CD4-positive, alpha-beta T cell treated with Interleukin-17A for 1 hour (primary cell): ENCODE measurements at regions not wholly inside any gene's neighbourhood (a gene's known extent, or its start where the extent isn't known, plus 50 kb on each side); places are given as distances from the start of the nearest gene placed in this dataset.
"Not testable (repeated sequence)": the region's sequence is repeated elsewhere in the genome, so short reads cannot be mapped to it uniquely, and the experiment has no call there.

Source experiments
- DNase-seq: peaks from one replicate; pipeline ENCODE4 v3.0.0-alpha.2; 2020

- no peak for DNase-seq
These were observed 381.8 kb upstream of the FZD8 start for GRCh38 chr10:36023939-36024338.

- DNase-seq, result no peak
These were observed 379.0 kb upstream of the FZD8 start for GRCh38 chr10:36021096-36021495.

GRCh38 chr10:36019749-36020148 lies 377.7 kb upstream of the FZD8 start:
- no peak for DNase-seq

GRCh38 chr10:36018996-36019395 lies 376.9 kb upstream of the FZD8 start:
- DNase-seq, result no peak

GRCh38 chr10:36017137-36017536 lies 375.0 kb upstream of the FZD8 start:
- DNase-seq, result no peak

- DNase-seq, result no peak
These were observed 365.3 kb upstream of the FZD8 start for GRCh38 chr10:36007369-36007768.

GRCh38 chr10:36003688-36004087 lies 361.6 kb upstream of the FZD8 start:
- no peak for DNase-seq

- DNase-seq, result no peak
These were observed 361.0 kb upstream of the FZD8 start for GRCh38 chr10:36003031-36003600.

GRCh38 chr10:36002445-36002844 lies 360.3 kb upstream of the FZD8 start:
- DNase-seq, result no peak

- not testable (repeated sequence) for DNase-seq
These were observed 358.7 kb upstream of the FZD8 start for GRCh38 chr10:36000754-36001153.

- no peak for DNase-seq
These were observed 355.9 kb upstream of the FZD8 start for GRCh38 chr10:35998026-35998425.

- no peak for DNase-seq
These were observed 353.4 kb upstream of the FZD8 start for GRCh38 chr10:35995485-35995884.

GRCh38 chr10:35993591-35994515 lies 351.8 kb upstream of the FZD8 start:
- DNase-seq, result no peak

GRCh38 chr10:35992107-35992506 lies 350.0 kb upstream of the FZD8 start:
- no peak for DNase-seq

- DNase-seq, result no peak
These were observed 344.8 kb upstream of the FZD8 start for GRCh38 chr10:35986756-35987502.

GRCh38 chr10:35979116-35979515 lies 337.0 kb upstream of the FZD8 start:
- DNase-seq, result no peak

- not testable (repeated sequence) for DNase-seq
These were observed 332.0 kb upstream of the FZD8 start for GRCh38 chr10:35973912-35974591.

GRCh38 chr10:35972275-35972674 lies 330.2 kb upstream of the FZD8 start:
- DNase-seq, result no peak

GRCh38 chr10:35971397-35971796 lies 329.3 kb upstream of the FZD8 start:
- no peak for DNase-seq

- no peak for DNase-seq
These were observed 321.6 kb upstream of the FZD8 start for GRCh38 chr10:35963685-35964084.

- DNase-seq, result no peak
These were observed 319.4 kb upstream of the FZD8 start for GRCh38 chr10:35961501-35961900.

GRCh38 chr10:35959252-35959651 lies 317.2 kb upstream of the FZD8 start:
- DNase-seq, result no peak

- not testable (repeated sequence) for DNase-seq
These were observed 316.5 kb upstream of the FZD8 start for GRCh38 chr10:35958609-35959008.
